Kidney epithelial cell (primary cell): ENCODE measurements at regions not wholly inside any gene's neighbourhood (a gene's known extent, or its start where the extent isn't known, plus 50 kb on each side); places are given as distances from the start of the nearest gene placed in this dataset.

Source experiments
- DNase-seq: peaks from one replicate; pipeline ENCODE4 v3.0.0-alpha.2; 2010; ENCODE audit warnings: low read depth
- H3K27me3 ChIP-seq: 2 replicates; pipeline ENCODE4 v1.6.0; 2011; ENCODE audit warnings: low read length; ENCODE audit not compliant: control insufficient read depth, insufficient read depth
- H3K36me3 ChIP-seq: 2 replicates; pipeline ENCODE4 v1.5.1; 2011; ENCODE audit warnings: low read length; ENCODE audit not compliant: control insufficient read depth, insufficient read depth
- H3K4me3 ChIP-seq: 2 replicates; pipeline ENCODE4 v1.5.1; 2011; ENCODE audit warnings: low read depth, mild to moderate bottlenecking, control low read depth, low read length
- TF ChIP-seq, protein P1 (sequence below): IDR thresholded peaks from 2 replicates; pipeline ENCODE4 v1.5.1; 2011; ENCODE audit warnings: mild to moderate bottlenecking, moderate library complexity, low read length, control low read depth, inconsistent platforms; ENCODE audit not compliant: insufficient read depth, poor library complexity, severe bottlenecking

DNA sequence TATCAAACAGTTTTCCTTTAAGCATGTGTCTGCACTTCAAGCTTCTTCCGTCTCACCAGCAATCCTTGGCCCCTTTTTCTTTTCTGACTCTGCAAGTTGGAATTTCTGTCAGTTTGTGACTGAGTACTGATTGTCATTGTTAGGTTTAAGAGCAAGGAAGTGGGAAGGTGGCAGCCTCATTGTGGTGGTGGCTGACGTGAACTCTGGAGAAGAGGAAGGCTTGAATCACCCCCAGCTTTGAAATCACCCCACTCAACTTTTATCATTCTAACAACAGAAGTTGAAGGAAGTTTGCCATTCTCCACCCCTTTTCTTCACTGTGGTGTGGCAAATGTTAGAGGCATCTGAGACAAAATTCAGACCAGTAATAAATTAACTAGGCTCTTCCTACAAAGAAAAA lies 231.6 kb upstream of the AGTR1 start:
- no peak overlapping the region for H3K4me3 ChIP-seq
- H3K27me3 ChIP-seq, result no peaks in the 10 kb centered on the region
- DNase-seq, result peak; percentile 16

DNA sequence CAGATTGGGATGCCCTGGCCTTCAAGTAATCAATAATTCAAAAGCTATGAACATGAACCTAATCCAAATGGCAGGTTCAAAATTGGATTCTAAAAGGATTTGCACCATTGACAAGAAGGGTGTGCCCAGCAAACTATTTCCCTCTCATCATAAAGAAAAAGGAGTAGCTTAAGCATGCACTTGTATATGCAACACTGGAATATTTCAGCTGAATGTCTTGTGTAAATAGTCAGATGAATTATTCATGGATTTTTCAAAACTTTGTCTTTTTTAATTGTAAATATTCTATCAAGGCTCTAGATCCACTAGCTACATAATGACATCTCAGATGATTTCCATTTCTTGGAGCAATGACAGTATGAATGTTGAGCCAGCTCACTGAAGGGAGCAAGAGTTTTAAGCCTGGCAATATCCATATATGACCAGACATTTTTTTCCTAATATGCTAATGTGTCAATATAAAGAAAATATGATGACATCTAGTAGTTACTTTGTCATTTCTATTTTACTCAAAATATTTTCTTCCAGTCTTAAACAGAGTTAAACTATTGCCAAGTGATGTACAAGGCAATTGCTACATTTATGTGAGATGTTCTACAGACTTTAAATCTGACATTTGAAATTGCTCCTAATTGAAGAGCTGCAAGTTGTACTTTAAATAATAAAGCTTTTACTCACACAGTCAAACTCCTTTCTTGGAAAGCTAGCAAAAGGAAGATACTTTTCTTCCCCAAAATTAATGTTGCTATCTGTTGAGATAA lies 230.5 kb upstream of the AGTR1 start:
- no peaks in the 10 kb centered on the region for H3K36me3 ChIP-seq
- DNase-seq, result no peak
- H3K27me3 ChIP-seq, result no peaks in the 10 kb centered on the region
- no peak overlapping the region for H3K4me3 ChIP-seq
- TF ChIP-seq, protein P1, sequence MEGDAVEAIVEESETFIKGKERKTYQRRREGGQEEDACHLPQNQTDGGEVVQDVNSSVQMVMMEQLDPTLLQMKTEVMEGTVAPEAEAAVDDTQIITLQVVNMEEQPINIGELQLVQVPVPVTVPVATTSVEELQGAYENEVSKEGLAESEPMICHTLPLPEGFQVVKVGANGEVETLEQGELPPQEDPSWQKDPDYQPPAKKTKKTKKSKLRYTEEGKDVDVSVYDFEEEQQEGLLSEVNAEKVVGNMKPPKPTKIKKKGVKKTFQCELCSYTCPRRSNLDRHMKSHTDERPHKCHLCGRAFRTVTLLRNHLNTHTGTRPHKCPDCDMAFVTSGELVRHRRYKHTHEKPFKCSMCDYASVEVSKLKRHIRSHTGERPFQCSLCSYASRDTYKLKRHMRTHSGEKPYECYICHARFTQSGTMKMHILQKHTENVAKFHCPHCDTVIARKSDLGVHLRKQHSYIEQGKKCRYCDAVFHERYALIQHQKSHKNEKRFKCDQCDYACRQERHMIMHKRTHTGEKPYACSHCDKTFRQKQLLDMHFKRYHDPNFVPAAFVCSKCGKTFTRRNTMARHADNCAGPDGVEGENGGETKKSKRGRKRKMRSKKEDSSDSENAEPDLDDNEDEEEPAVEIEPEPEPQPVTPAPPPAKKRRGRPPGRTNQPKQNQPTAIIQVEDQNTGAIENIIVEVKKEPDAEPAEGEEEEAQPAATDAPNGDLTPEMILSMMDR, result no peak

More for the DNA sequence above, 231.6 kb upstream of the AGTR1 start:
- TF ChIP-seq, protein P1, result no peak
- no peaks in the 10 kb centered on the region for H3K36me3 ChIP-seq

DNA sequence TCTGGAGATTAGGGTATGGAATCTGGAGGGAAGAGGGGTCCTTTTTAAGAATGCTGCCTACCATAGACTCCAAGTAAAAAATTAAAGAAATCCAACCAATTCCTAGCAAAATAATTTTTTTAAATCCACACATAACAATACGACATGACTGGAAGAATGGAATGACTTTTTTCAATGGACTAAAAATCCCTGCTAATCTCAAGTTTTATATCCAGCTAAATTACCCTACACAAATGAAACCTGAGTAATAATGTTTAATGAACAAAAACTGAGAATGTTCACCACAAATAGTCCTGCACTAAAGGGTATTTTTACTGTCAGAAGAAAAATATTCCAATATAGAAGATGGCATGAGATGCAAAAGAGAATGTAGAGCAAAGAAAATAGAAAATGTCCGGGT lies 220.3 kb upstream of the AGTR1 start:
- TF ChIP-seq, protein P1, result no peak

DNA sequence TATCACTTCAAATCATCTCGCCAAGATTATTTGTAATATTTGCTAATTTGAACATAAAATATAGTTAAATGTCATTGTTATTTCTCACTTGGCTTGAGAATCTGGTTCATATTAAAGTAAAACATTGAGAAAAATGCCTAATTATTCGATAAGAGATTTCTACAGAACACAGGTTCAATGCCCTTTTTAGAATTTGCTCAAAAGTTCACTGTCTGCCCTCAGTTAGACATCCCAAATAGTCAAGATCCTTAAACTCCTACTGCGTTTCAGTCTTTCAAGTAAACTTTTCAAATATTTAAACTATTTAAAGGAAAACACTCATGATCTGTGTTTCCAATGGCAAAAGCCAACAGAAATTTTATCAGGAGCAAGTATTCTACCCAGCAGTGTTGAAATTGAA lies 204.1 kb upstream of the AGTR1 start:
- no peaks in the 10 kb centered on the region for H3K27me3 ChIP-seq
- H3K4me3 ChIP-seq, result no peak overlapping the region
- TF ChIP-seq, protein P1, result no peak
- no peak for DNase-seq
- H3K36me3 ChIP-seq, result no peaks in the 10 kb centered on the region

More for the DNA sequence above, 220.3 kb upstream of the AGTR1 start:
- Histone ChIP-seq H3K27me3 (no peaks in the 10 kb centered on the region), H3K4me3 (no peak overlapping the region), H3K36me3 (no peaks in the 10 kb centered on the region)
- no peak for DNase-seq

DNA sequence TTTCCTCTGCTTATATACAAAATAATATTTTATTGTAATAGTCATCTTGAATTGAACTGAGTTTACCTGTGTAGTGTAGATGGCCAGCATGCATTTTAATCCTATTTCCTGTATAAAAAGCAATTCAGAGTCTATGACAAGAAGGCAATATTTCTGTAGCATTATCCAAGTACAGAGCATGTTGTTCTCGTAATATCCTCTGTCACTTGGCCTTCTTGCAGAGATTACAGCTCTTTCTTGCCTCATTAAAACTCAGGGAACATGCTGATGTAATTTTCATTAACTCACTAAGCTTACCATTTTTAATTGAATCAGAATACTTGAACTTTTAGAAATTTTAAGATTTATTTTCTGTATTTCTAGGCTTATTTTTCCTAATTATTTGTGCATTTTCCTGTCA lies 203.3 kb upstream of the AGTR1 start:
- DNase-seq, result no peak
- Histone ChIP-seq H3K4me3 (no peak overlapping the region), H3K36me3 (no peaks in the 10 kb centered on the region), H3K27me3 (no peaks in the 10 kb centered on the region)
- TF ChIP-seq, protein P1, result no peak

DNA sequence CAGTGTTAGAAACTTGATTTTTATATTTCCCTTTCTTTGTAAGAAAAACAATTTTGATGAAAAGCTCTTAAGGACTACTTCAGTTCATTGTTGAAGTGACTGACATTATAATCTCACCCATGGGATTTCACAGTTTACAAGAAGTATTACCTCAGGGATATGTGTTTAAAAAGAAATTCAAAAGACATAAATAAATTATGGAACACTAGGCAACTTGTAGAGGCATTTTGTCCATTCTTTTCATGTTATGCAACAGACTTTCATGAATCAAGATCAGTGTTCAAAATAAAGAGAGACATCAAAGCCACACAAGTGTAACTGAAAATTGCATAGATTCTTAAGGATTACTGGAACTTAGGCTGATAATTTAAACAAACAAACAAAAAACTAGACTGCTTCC lies 196.8 kb upstream of the AGTR1 start:
- Histone ChIP-seq H3K27me3 (no peaks in the 10 kb centered on the region), H3K4me3 (no peak overlapping the region), H3K36me3 (no peaks in the 10 kb centered on the region)
- DNase-seq, result no peak
- TF ChIP-seq, protein P1, result no peak
